ENCODE measurements at regions not wholly inside any gene's neighbourhood (a gene's known extent, or its start where the extent isn't known, plus 50 kb on each side); places are given as distances from the start of the nearest gene placed in this dataset.

DNA sequence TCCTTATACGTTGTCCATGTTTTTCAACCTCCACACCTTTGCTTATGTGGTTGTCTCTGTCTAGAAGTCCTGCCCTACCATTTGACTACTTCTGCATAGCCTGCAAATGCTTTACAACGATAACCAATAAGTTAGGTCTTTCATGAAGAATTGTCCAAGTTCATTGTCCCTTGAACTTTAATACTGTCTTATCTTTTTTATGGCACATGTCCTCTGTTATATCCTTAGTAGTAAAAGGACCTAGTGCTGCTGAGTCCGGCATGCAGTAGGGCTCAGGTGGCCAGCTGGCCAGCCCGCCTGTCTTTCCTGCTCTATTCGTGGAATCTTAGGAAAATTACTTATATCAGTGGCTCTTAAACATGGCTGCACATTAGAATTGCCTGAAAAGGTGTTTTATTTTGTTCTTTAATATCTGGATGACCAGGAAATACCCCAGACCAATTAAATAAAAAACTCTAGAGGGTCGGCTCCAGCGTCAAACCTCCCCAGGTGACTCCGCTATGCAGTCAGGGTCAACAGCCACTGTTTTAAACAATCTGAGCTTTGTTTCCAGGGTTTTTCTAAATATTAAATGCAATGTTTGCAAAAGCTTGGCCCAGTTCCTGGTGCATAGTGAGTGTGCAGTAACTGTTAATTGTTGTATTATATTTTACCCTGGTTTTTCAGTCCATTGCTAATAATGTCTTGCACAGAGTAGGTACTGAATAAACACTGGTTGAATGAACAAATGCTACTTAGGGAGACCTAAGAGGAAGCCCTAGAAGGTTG is 64.6 kb upstream of the SESN3 start:
- intact Hi-C loops (cut with DNase I): no loop called here
- H3K27ac ChIP-seq: no peak overlapping the region
- H3K4me3 ChIP-seq: no peak overlapping the region
- DNase-seq (ENCODE audit: extremely low spot score in 2 of 2): no peak
- no peaks in the 10 kb centered on the region for H3K4me1 ChIP-seq
- H3K9me3 ChIP-seq: no peaks in the 10 kb centered on the region
- TF ChIP-seq POLR2A (IDR thresholded peaks at IDR 0.05) (no peak), CTCF (IDR thresholded peaks at IDR 0.05) (no peak), POLR2AphosphoS5 (IDR thresholded peaks at IDR 0.05; ENCODE audit: insufficient read depth in 1 of 2, low read depth in 1 of 2) (no peak)
- no peaks in the 10 kb centered on the region for H3K36me3 ChIP-seq
- no peaks in the 10 kb centered on the region for H3K27me3 ChIP-seq

GRCh38 chr11:95294701-95295100 is 63.7 kb upstream of the SESN3 start:
- Histone ChIP-seq H3K9me3 (no peaks in the 10 kb centered on the region), H3K4me1 (no peaks in the 10 kb centered on the region), H3K27ac (no peak overlapping the region), H3K36me3 (no peaks in the 10 kb centered on the region), H3K27me3 (no peaks in the 10 kb centered on the region), H3K4me3 (no peak overlapping the region)
- intact Hi-C loops (cut with DNase I): no loop called here
- no peak for TF ChIP-seq POLR2A (IDR thresholded peaks at IDR 0.05)
- TF ChIP-seq CTCF (IDR thresholded peaks at IDR 0.05): no peak
- no peak for TF ChIP-seq POLR2AphosphoS5 (IDR thresholded peaks at IDR 0.05; ENCODE audit: insufficient read depth in 1 of 2, low read depth in 1 of 2)
- DNase-seq (ENCODE audit: extremely low spot score in 2 of 2): no peak

GRCh38 chr11:95293116-95293515 is 62.1 kb upstream of the SESN3 start:
- H3K4me1 ChIP-seq: no peaks in the 10 kb centered on the region
- no peak for TF ChIP-seq POLR2A (IDR thresholded peaks at IDR 0.05)
- no peak for TF ChIP-seq POLR2AphosphoS5 (IDR thresholded peaks at IDR 0.05; ENCODE audit: insufficient read depth in 1 of 2, low read depth in 1 of 2)
- no peak for TF ChIP-seq CTCF (IDR thresholded peaks at IDR 0.05)
- intact Hi-C loops (cut with DNase I): no loop called here
- no peaks in the 10 kb centered on the region for H3K9me3 ChIP-seq
- H3K27ac ChIP-seq: no peak overlapping the region
- H3K27me3 ChIP-seq: no peaks in the 10 kb centered on the region
- H3K36me3 ChIP-seq: no peaks in the 10 kb centered on the region
- H3K4me3 ChIP-seq: no peak overlapping the region
- DNase-seq (ENCODE audit: extremely low spot score in 2 of 2): no peak

GRCh38 chr11:95291946-95292345 is 60.9 kb upstream of the SESN3 start:
- DNase-seq (ENCODE audit: extremely low spot score in 2 of 2): no peak
- Histone ChIP-seq H3K9me3 (no peaks in the 10 kb centered on the region), H3K27me3 (no peaks in the 10 kb centered on the region), H3K27ac (no peak overlapping the region), H3K4me1 (no peaks in the 10 kb centered on the region), H3K36me3 (no peaks in the 10 kb centered on the region), H3K4me3 (no peak overlapping the region)
- intact Hi-C loops (cut with DNase I): no loop called here
- TF ChIP-seq POLR2A (IDR thresholded peaks at IDR 0.05) (no peak), POLR2AphosphoS5 (IDR thresholded peaks at IDR 0.05; ENCODE audit: insufficient read depth in 1 of 2, low read depth in 1 of 2) (no peak), CTCF (IDR thresholded peaks at IDR 0.05) (no peak)

- no peak overlapping the region for H3K4me3 ChIP-seq
- no peak overlapping the region for H3K27ac ChIP-seq
- intact Hi-C loops (cut with DNase I): no loop called here
- TF ChIP-seq POLR2A (IDR thresholded peaks at IDR 0.05) (no peak), CTCF (IDR thresholded peaks at IDR 0.05) (no peak), POLR2AphosphoS5 (IDR thresholded peaks at IDR 0.05; ENCODE audit: insufficient read depth in 1 of 2, low read depth in 1 of 2) (no peak)
- H3K4me1 ChIP-seq: no peaks in the 10 kb centered on the region
- DNase-seq (ENCODE audit: extremely low spot score in 2 of 2): no peak
- H3K9me3 ChIP-seq: no peaks in the 10 kb centered on the region
- no peaks in the 10 kb centered on the region for H3K27me3 ChIP-seq
- no peaks in the 10 kb centered on the region for H3K36me3 ChIP-seq
These were observed 58.5 kb upstream of the SESN3 start for GRCh38 chr11:95289378-95290101.
